ENCODE measurements at regions not wholly inside any gene's neighbourhood (a gene's known extent, or its start where the extent isn't known, plus 50 kb on each side); places are given as distances from the start of the nearest gene placed in this dataset.
A peak's percentile ranks its signal among the peaks of the same experiment; 100 is the strongest.

DNA sequence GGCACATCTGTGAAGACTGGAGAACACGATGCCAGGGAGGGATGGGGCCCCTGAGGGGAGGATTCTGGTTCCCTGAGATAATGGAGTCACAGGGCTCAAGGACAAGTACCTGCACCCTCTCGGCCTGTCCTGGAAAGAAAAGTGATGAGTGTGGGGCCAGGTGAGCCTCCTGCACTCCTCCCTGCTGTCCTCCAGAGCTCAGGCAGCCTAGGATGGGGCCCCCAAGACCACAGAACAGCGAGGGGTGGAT is 101.3 kb upstream of the TNRC6C start:
- Mint-ChIP-seq H3K27me3 (peaks cover 6% of the 10 kb centered on the region), H3K4me3 (no peak overlapping the region), H3K36me3 (no peaks in the 10 kb centered on the region), H3K4me1 (peaks cover 18% of the 10 kb centered on the region), H3K9me3 (peaks cover 4% of the 10 kb centered on the region), H3K27ac (peak overlapping the region; percentile 67)
- POLR2A ChIA-PET, result no interaction called here
- DNase-seq (no peak), ATAC-seq (ENCODE audit: low read depth) (no peak)

- ATAC-seq (ENCODE audit: low read depth) (no peak), DNase-seq (no peak)
- Mint-ChIP-seq H3K9me3 (peaks cover 4% of the 10 kb centered on the region), H3K36me3 (no peaks in the 10 kb centered on the region), H3K27me3 (peaks cover 6% of the 10 kb centered on the region), H3K4me1 (peaks cover 20% of the 10 kb centered on the region), H3K27ac (peak overlapping the region; percentile 67), H3K4me3 (no peak overlapping the region)
- POLR2A ChIA-PET, result no interaction called here
Measured at GRCh38 chr17:77857613-77858012, 100.9 kb upstream of the TNRC6C start.

GRCh38 chr17:77858291-77859034 is 100.0 kb upstream of the TNRC6C start:
- POLR2A ChIA-PET, result interaction anchor here (1.3 kb wide), 1 partner anchor 11 kb away, joined by 3 read pairs; no protein-coding TSS in a partner anchor
- Mint-ChIP-seq H3K27me3 (peaks cover 6% of the 10 kb centered on the region), H3K4me3 (no peak overlapping the region), H3K27ac (peak overlapping the region; percentile 1), H3K4me1 (peaks cover 22% of the 10 kb centered on the region), H3K9me3 (peaks cover 4% of the 10 kb centered on the region), H3K36me3 (no peaks in the 10 kb centered on the region)
- ATAC-seq (ENCODE audit: low read depth), result no peak
- no peak for DNase-seq

DNA sequence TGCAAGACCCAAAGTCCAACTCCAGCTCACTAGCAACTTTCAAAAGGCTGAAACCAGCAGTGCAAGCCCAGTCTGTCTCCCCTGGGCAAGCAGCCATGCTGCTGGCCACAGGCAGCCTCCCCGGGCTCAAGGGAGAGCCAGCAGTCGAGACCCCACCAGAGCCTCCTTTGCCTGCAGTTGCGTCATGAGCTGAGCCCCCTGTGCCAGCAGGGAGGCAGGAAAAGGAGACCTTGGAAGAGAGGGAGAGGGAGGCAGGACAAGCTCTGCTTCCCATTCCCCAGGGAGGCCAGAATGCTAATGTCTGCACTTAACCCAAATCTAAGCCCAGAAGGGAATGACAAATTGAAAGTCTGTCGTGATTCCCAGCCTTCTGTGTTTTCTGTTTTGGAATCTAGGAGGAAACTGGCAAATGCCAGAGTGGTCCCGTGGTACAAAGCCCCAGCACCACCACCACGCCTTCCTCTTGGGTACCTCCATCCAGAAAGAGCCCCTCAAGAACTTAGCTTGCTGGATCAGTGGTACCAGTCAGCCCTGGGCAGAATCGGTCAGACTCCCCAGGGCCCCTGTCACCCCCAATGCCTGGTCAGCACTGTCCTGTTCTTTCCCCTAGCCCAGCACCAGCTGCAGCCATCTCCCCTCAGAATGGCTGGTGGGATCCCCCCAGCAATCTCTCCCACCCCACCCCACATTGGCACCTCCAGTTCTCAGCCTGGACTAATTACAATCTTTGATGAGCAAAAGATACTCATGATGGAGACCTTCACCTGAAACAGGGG is 99.3 kb upstream of the TNRC6C start:
- POLR2A ChIA-PET, result interaction anchor here (1.3 kb wide), 1 partner anchor 10 kb away, joined by 3 read pairs; no protein-coding TSS in a partner anchor
- no peaks in the 10 kb centered on the region for H3K36me3 Mint-ChIP-seq
- peaks cover 6% of the 10 kb centered on the region for H3K27me3 Mint-ChIP-seq
- H3K9me3 Mint-ChIP-seq, result peaks cover 4% of the 10 kb centered on the region
- H3K4me1 Mint-ChIP-seq, result peaks cover 27% of the 10 kb centered on the region
- no peak overlapping the region for H3K4me3 Mint-ChIP-seq
- no peak for DNase-seq
- no peak for ATAC-seq (ENCODE audit: low read depth)
- no peak overlapping the region for H3K27ac Mint-ChIP-seq

- ATAC-seq (ENCODE audit: low read depth) (no peak), DNase-seq (no peak)
- peaks cover 3% of the 10 kb centered on the region for H3K27me3 Mint-ChIP-seq
- no peaks in the 10 kb centered on the region for H3K36me3 Mint-ChIP-seq
- peaks cover 4% of the 10 kb centered on the region for H3K9me3 Mint-ChIP-seq
- H3K27ac Mint-ChIP-seq, result no peak overlapping the region
- POLR2A ChIA-PET, result interaction anchor here (0.6 kb wide), 1 partner anchor 72 kb away, joined by 8 read pairs; no protein-coding TSS in a partner anchor
- peaks cover 24% of the 10 kb centered on the region for H3K4me1 Mint-ChIP-seq
- no peak overlapping the region for H3K4me3 Mint-ChIP-seq
Measured at GRCh38 chr17:77861133-77861695, 97.3 kb upstream of the TNRC6C start.

DNA sequence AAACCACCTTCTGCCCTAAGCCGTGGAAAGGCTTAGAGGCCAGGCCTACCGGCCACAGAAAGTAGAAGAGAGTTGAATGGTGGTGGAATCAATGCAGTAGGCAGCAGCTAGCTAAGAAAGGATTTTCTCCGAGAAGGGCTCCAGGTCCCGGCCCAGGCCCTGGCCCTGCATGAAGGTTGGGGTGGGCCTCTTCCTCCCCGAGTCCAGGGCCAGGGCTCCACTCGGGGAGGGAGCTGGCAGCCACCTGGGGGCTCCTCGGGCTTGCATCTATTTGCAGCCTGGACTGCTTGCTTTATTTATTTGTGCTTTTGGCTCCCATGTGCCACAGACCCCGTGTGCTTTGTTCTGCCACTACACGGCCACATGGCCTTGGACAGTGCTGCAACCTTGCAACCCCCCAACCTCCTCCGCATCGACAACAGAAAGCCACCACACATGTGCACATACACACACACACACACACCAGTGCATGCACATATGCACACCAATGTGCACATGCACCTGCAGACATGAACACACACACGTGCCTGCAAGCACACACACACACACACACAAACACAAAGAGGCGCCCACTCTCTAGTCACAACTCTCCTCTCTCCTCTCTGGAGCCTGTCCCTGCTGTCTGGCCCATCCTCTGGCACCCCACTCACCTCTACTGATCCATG is 96.4 kb upstream of the TNRC6C start:
- POLR2A ChIA-PET, result interaction anchor here (2.0 kb wide), 1 partner anchor 96 kb away, joined by 6 read pairs; the partner anchor contains the start of gene TNRC6C
- no peak for DNase-seq
- peaks cover 18% of the 10 kb centered on the region for H3K4me1 Mint-ChIP-seq

DNA sequence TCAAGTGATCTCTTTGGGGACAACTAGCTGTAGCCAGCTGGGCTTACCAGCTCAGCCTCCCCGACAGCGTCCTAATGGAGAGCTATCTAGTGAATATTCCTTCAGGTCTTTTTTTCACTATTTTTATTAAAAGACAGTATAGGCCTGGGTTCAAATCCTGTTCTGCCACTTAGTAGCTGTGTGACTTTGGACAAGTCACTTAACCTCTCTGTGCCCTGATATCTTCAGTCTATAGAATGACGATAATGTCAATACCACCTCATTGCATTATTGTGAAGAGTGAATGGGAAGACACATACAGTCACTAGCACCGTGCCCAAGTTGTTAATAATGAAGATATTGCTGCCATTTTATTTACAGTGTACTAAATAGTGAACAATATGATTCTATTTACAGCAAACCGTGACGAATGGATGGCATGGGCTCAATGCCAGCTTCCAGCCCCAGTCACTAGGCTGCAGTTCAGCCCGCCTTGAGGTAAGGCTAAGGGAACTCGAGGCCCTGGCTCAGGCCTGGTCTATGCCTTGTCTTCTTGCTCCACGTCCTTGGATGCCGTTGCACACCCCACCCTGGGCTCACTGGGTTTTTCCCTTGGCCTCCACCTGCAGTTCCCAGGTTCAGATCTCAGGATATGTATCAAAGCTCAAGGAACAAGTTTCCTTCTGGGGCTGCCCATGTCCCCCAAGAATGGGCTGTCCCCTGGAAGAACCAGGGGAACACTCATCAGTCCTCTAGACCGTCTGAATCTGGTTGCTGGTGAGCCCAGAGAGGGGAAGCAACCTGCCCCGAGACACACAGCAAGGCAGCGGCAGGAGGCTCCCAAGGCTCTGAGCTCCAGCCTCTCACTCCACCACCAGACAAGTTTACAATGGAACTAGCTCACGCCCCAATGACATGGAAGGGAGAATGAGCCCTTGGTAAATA is 95.4 kb upstream of the TNRC6C start:
- H3K27ac Mint-ChIP-seq, result peak overlapping the region; percentile 42
- ATAC-seq (ENCODE audit: low read depth), result no peak

More for the DNA sequence above, 96.4 kb upstream of the TNRC6C start:
- no peak for ATAC-seq (ENCODE audit: low read depth)
- Mint-ChIP-seq H3K36me3 (no peaks in the 10 kb centered on the region), H3K4me3 (no peak overlapping the region), H3K27ac (no peak overlapping the region), H3K27me3 (peaks cover 3% of the 10 kb centered on the region), H3K9me3 (peaks cover 4% of the 10 kb centered on the region)

GRCh38 chr17:77863814-77864161 is 94.7 kb upstream of the TNRC6C start:
- ATAC-seq (ENCODE audit: low read depth) (peak; percentile 50), DNase-seq (no peak)
- H3K27me3 Mint-ChIP-seq, result no peaks in the 10 kb centered on the region
- H3K36me3 Mint-ChIP-seq, result no peaks in the 10 kb centered on the region
- H3K9me3 Mint-ChIP-seq, result no peaks in the 10 kb centered on the region
- H3K27ac Mint-ChIP-seq, result peak overlapping the region; percentile 42
- peaks cover 10% of the 10 kb centered on the region for H3K4me1 Mint-ChIP-seq
- H3K4me3 Mint-ChIP-seq, result no peak overlapping the region
- POLR2A ChIA-PET, result interaction anchor here (0.9 to 2.0 kb wide), 3 partner anchors 18 to 95 kb away, joined by 3 to 6 read pairs (median 3); partner anchors contain the start of gene TNRC6C

More for the DNA sequence above, 95.4 kb upstream of the TNRC6C start:
- H3K4me1 Mint-ChIP-seq, result peaks cover 12% of the 10 kb centered on the region
- POLR2A ChIA-PET, result interaction anchor here (0.9 to 2.0 kb wide), 3 partner anchors 18 to 95 kb away, joined by 3 to 6 read pairs (median 3); partner anchors contain the start of gene TNRC6C
- no peak for DNase-seq
- no peak overlapping the region for H3K4me3 Mint-ChIP-seq
- H3K9me3 Mint-ChIP-seq, result peaks cover 4% of the 10 kb centered on the region
- peaks cover 3% of the 10 kb centered on the region for H3K27me3 Mint-ChIP-seq
- H3K36me3 Mint-ChIP-seq, result no peaks in the 10 kb centered on the region

GRCh38 chr17:77864234-77865111 is 94.0 kb upstream of the TNRC6C start:
- POLR2A ChIA-PET, result interaction anchor here (0.9 kb wide), 1 partner anchor 17 kb away, joined by 3 read pairs; no protein-coding TSS in a partner anchor
- H3K27me3 Mint-ChIP-seq, result no peaks in the 10 kb centered on the region
- no peak for ATAC-seq (ENCODE audit: low read depth)
- no peaks in the 10 kb centered on the region for H3K36me3 Mint-ChIP-seq
- no peak for DNase-seq
- H3K27ac Mint-ChIP-seq, result no peak overlapping the region
- H3K9me3 Mint-ChIP-seq, result no peaks in the 10 kb centered on the region
- H3K4me3 Mint-ChIP-seq, result no peak overlapping the region
- peaks cover 14% of the 10 kb centered on the region for H3K4me1 Mint-ChIP-seq

DNA sequence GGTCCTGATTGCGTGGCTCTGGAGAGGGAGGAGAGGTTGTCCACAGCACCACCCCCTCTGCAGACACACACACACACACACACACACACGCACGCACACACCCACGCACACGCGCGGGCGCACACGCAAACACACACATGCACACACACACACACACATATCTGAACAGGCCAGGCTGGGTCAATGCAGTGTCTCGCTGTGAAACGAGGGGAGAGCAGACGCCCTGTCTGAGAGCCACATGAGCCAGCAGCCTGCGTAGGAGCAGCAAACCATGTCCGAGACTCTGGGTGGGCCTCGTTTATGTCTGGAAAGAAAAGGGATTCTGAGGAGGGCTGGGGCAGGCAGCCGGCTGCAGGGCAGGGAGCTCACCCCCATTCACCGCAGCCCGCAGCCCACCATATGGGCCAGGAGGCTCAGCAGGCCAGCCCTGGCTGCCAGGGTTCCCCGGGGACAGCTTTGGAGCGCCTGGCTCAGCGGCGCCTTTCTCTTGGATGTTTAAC is 93.3 kb upstream of the TNRC6C start:
- Mint-ChIP-seq H3K27me3 (no peaks in the 10 kb centered on the region), H3K4me3 (no peak overlapping the region), H3K27ac (no peak overlapping the region), H3K36me3 (no peaks in the 10 kb centered on the region), H3K9me3 (no peaks in the 10 kb centered on the region), H3K4me1 (peaks cover 20% of the 10 kb centered on the region)
- ATAC-seq (ENCODE audit: low read depth) (no peak), DNase-seq (no peak)
- POLR2A ChIA-PET, result interaction anchor here (0.6 to 0.7 kb wide), 2 partner anchors 14 to 379 kb away, joined by 3 read pairs; no protein-coding TSS in a partner anchor

GRCh38 chr17:77865716-77866115 is 92.8 kb upstream of the TNRC6C start:
- POLR2A ChIA-PET, result interaction anchor here (0.6 to 0.7 kb wide), 2 partner anchors 13 to 379 kb away, joined by 3 read pairs; no protein-coding TSS in a partner anchor
- Mint-ChIP-seq H3K9me3 (no peaks in the 10 kb centered on the region), H3K4me3 (no peak overlapping the region), H3K27ac (no peak overlapping the region), H3K27me3 (no peaks in the 10 kb centered on the region), H3K36me3 (no peaks in the 10 kb centered on the region), H3K4me1 (peaks cover 20% of the 10 kb centered on the region)
- ATAC-seq (ENCODE audit: low read depth), result no peak
- no peak for DNase-seq

Measured in activated naive CD8-positive, alpha-beta T cell treated with anti-CD3 and anti-CD28 coated beads, Interleukin-2, amount 10 ng/mL, durations not matched to agents 7 days and 5 days (primary cell).